ENCODE measurements at regions not wholly inside any gene's neighbourhood (a gene's known extent, or its start where the extent isn't known, plus 50 kb on each side); places are given as distances from the start of the nearest gene placed in this dataset.

GRCh38 chr11:37230865-37231264, 632.8 kb upstream of the RAG2 start:
- Histone ChIP-seq H3K4me3 (replicated peaks in 1 of 3; ENCODE audit: insufficient read depth in 1 of 3, low read depth in 2 of 3, low read length in 3 of 3) (no peak overlapping the region), H3K27me3 (ENCODE audit: control insufficient read depth in 1 of 2, insufficient read depth in 2 of 2, low read length in 2 of 2) (no peaks in the 10 kb centered on the region), H3K9me3 (ENCODE audit: low read length) (peaks cover 93% of the 10 kb centered on the region), H2AFZ (ENCODE audit: low read length) (no peak overlapping the region), H3K4me1 (ENCODE audit: insufficient read depth, low read length) (no peaks in the 10 kb centered on the region), H3K9ac (ENCODE audit: insufficient read depth, low read depth, low read length) (no peak overlapping the region), H4K20me1 (ENCODE audit: insufficient read depth, low read length) (no peaks in the 10 kb centered on the region), H3K36me3 (replicated peaks in 1 of 2; ENCODE audit: control insufficient read depth in 1 of 2, insufficient read depth in 2 of 2, low read length in 2 of 2) (no peaks in the 10 kb centered on the region), H3K4me2 (ENCODE audit: low read depth, low read length) (no peak overlapping the region), H3K79me2 (ENCODE audit: insufficient read depth, low read length) (no peaks in the 10 kb centered on the region), H3K27ac (ENCODE audit: extremely low read length, insufficient read depth, low read length) (no peak overlapping the region)
- no TSS peak for BruUV-seq (replicated peaks)
- intact Hi-C loops (cut with micrococcal nuclease; ENCODE audit: unreplicated experiment) = no loop called here
- in situ Hi-C loops (cut with HindIII; ENCODE audit: extremely low pct_ligation_motif_present, low pct_unique_long_range_greater_than_20kb) = no loop called here
- CTCF ChIA-PET (ENCODE audit: low intra/inter-chr PET ratio, low total read pairs) = no interaction called here
- POLR2A ChIA-PET = no interaction called here
- 0% methylated on average over 1 of the region's 1 CpG for WGBS (ENCODE audit: low lambda C conversion rate)
- no peak for DNase-seq (ENCODE audit: low spot score)
- no peak for FAIRE-seq
- ATAC-seq = no peak
- TF ChIP-seq ZNF513 (CRISPR knock-in tag; conservative IDR thresholded peaks at IDR 0.05) (no peak), LBX2 (CRISPR knock-in tag; IDR thresholded peaks at IDR 0.05; ENCODE audit: borderline replicate concordance) (no peak), HIC2 (CRISPR knock-in tag; IDR thresholded peaks at IDR 0.05; ENCODE audit: low read depth) (no peak), ZNF441 (CRISPR knock-in tag; IDR thresholded peaks at IDR 0.05; ENCODE audit: borderline replicate concordance) (no peak), AHR (CRISPR knock-in tag; IDR thresholded peaks at IDR 0.05) (no peak), RORA (CRISPR knock-in tag; IDR thresholded peaks at IDR 0.05) (no peak), ZNF878 (CRISPR knock-in tag; IDR thresholded peaks at IDR 0.05) (no peak), EP300 (IDR thresholded peaks at IDR 0.05; ENCODE audit: low read depth in 2 of 2, low read length in 2 of 2) (no peak), EP300 (CRISPR knock-in tag; IDR thresholded peaks at IDR 0.05; ENCODE audit: borderline replicate concordance) (no peak), KIAA2018 (CRISPR knock-in tag; IDR thresholded peaks at IDR 0.05; ENCODE audit: borderline replicate concordance) (no peak), MXI1 (IDR thresholded peaks at IDR 0.05; ENCODE audit: borderline replicate concordance, low read depth, low read length) (no peak), MEF2D (CRISPR knock-in tag; IDR thresholded peaks at IDR 0.05) (no peak), SALL2 (CRISPR knock-in tag; IDR thresholded peaks at IDR 0.05) (no peak)

All from HepG2 (cell line).